DMS153 treated with DMSO at 0.1 percent for 48 hours (cell line): ENCODE measurements at regions not wholly inside any gene's neighbourhood (a gene's known extent, or its start where the extent isn't known, plus 50 kb on each side); places are given as distances from the start of the nearest gene placed in this dataset.
"Not testable (repeated sequence)": the region's sequence is repeated elsewhere in the genome, so short reads cannot be mapped to it uniquely, and the experiment has no call there.

ENCODE experiments used
- DNase-seq: peaks from one replicate; lab custom pipeline; 2025; ENCODE audit not compliant: unreplicated experiment; lab: John Stamatoyannopoulos, UW

DNA sequence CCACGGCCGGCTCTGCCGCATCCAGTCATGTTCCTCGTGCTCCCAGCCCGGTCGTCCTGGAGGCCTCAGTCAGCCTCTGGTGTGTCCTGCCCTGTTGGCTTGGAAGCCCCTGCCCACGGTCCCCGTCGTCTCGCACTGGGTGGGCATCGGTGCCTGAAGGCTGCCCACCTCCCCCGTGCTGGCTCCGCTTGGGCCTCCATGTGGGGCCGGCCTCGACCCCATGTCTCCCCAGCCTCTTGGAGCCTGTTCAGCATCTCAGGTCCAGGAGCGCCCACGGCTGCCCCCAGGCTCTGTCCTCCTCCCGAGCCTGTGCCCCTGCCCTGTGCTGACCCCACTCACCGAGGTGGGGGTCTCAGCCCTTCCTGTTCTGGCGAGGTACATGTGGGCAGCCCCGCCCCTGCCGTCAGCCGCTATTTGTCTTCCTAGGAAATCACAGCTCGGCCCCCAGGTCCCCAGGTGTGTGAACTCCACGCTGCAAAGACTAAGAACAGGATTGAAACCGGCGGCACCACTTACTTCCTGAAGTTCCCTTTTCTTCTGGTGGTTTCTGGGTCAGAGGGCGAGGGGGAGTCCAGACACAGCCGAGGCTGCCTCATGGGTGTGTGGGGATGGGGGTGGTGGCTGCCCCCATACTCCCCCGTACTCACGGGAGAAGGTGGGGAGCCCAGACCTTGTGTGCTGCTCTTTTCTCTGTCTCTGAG lies 221.3 kb downstream of the TMEM121 start:
- DNase-seq = not testable (repeated sequence)

GRCh38 chr14:105748204-105748578 lies 221.8 kb downstream of the TMEM121 start:
- DNase-seq = no peak

GRCh38 chr14:105748710-105749109 lies 222.3 kb downstream of the TMEM121 start:
- DNase-seq = not testable (repeated sequence)

DNA sequence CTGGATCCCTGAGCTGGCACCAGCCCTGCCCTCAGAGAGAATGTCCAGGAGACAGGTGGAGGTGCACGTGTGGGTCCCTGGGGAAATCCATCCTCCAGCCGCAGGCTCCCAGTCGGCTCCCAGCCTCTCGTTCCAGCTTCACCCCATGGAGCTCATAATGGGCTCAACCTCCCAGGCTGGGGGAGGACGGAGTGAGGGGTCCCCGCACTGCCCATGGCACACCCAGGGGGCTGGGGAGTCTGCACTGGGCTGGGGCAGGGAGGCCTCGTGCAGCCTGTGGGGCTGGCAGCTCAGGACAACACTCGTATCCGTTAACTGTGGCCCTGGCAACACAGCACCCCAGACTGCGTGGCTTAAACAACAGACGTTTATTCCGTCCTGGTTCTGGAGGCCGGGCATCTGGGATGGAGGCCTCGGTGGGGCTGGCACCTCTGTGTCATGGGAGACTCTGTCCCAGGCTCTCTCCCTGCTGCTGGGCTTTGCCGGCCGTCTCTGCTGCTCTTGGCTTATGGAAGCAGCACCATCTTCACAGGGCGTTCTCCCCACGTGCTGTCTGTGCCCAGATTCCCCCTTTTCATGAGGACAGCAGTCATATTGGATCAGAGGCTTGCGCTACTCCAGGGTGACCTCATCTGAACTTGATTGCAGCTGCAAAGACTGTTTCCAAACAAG lies 223.6 kb downstream of the TMEM121 start:
- DNase-seq = not testable (repeated sequence)

DNA sequence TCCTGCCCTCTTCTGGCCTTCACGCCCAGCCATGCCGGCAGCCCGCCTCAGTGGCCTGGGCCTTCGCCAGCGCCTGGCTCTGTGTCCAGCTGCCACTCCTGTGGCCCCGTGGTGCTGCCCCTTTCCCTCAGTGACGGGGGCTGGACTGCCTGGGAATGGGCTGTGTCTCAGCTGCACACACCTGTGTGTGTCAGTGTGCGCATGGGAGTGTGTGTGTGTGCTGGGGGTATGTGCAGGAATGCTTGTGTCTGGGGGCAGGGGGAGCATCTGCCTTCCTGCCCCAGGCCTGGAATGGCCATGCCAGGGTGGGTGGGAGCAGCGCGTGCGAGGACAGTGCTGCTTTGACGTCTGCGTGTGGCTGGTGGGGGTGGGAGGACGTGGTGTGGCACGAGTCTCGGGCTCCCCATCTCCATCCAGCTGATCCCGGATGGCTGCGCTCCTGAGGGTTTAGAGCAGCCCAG lies 224.9 kb downstream of the TMEM121 start:
- not testable (repeated sequence) for DNase-seq

DNA sequence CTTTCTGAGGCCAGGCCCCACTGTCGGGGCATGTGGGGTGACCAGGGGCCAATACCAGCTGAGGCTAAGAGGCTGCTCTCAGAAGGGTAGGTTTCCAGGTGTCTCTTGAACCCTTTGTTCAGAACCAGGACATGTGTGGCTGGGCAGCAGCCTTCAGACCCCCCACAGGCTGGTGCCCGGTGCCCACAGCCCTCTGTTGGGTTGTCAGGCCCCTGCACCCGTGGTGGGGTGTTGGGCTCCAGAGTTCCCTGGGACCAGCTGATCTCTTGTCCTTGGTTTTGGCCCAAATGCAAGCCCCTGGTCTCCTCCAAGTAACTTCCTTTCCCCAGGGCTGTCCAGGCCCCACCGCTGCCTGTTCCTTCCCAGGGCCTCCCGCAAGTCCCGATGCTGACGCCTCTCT lies 226.0 kb downstream of the TMEM121 start:
- not testable (repeated sequence) for DNase-seq

DNA sequence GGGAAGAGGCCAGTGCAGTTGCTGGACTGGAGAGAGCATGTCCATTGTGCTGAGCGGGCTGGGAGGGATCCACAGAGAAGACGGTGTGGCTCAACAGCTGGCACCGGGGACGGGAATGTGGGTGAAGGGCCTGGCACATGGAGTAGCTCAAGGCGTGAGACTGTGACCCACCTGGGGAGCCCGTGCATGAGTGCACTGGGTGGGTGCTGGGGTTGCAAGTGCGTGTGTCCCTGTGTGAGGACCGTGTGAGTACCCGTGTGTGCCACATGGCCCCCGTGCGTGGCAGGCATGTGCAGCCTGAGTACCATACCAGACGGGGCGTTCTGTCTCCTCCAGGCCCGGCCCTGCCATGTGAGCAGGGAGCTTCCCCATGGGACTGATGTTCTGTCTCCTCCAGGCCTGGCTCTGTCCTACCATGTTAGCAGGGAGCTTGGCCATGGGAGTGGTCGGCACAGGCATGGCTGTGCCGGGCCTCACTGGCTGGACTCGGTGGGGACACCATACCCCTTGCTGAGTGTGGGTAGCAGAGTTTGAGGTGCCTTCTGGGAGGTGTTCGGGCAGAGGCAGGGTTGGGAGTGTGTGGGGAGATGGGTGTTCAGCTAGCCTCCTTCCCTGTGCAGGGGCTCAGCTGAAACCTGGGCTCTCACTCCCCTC lies 234.4 kb downstream of the TMEM121 start:
- no peak for DNase-seq

- DNase-seq = not testable (repeated sequence)
Observed at GRCh38 chr14:105761345-105761740, 235.0 kb downstream of the TMEM121 start.

DNA sequence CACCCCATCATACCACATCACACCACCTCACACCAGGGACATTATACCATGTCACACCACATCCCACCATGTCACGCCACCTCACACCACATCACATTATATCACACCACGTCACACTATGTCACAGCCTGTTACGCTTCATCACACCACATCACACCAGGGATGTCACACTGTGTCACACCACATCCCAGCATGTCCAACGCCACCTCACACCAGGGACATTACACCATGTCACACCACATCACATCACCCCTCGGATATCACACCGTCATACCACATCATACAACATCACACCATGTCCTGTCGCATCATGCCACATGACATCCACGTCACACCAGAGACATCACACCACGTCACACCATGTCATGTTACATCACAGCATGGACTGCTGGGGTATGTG lies 235.5 kb downstream of the TMEM121 start:
- no peak for DNase-seq

GRCh38 chr14:105762262-105762661 lies 235.9 kb downstream of the TMEM121 start:
- not testable (repeated sequence) for DNase-seq

- DNase-seq = not testable (repeated sequence)
Observed at GRCh38 chr14:105764254-105764901, 238.0 kb downstream of the TMEM121 start.

- not testable (repeated sequence) for DNase-seq
Observed at GRCh38 chr14:105765072-105765825, 238.9 kb downstream of the TMEM121 start.

DNA sequence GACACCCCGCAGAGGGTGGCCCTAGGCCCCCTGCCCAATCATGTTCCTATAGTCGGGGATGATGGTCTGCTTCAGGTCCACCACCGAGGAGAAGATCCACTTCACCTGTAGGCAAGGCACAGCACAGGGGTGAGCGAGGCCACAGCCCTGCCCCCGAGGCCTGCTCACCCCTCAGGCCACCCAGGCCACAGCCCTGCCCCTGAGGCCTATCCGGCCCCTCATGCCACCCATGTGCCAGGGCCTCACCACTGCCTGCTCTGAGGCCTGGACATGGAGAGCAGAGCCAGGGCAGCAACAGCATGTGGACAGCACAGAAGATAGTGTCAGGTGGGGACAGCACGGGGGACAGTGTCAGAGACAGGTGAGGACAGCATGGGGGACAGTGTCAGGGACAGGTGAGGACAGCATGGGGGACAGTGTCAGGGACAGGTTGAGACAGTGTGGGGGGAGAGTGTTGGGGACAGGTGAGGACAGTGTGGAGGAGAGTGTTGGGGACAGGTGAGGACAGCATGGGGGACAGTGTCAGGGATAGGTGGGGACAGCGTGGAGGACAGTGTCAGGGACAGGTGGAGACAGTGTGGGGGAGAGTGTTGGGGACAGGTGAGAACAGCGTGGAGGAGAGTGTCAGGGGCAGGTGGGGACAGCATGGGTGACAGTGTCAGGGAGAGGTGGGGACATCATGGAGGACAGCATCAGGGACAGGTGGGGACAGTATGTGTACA lies 239.7 kb downstream of the TMEM121 start:
- no peak for DNase-seq

GRCh38 chr14:105767315-105767714 lies 240.9 kb downstream of the TMEM121 start:
- no peak for DNase-seq

- DNase-seq = not testable (repeated sequence)
Observed at GRCh38 chr14:105768039-105768438, 241.7 kb downstream of the TMEM121 start.

GRCh38 chr14:105769061-105769730 lies 242.8 kb downstream of the TMEM121 start:
- DNase-seq = not testable (repeated sequence)

GRCh38 chr14:105770619-105771216 lies 244.3 kb downstream of the TMEM121 start:
- not testable (repeated sequence) for DNase-seq

GRCh38 chr14:105771261-105772226 lies 245.2 kb downstream of the TMEM121 start:
- DNase-seq = not testable (repeated sequence)
